ENCODE measurements at regions not wholly inside any gene's neighbourhood (a gene's known extent, or its start where the extent isn't known, plus 50 kb on each side); places are given as distances from the start of the nearest gene placed in this dataset.

- TF ChIP-seq CTCF (IDR thresholded peaks at IDR 0.05; ENCODE audit: insufficient read depth, low read length, severe bottlenecking) = no peak
- FAIRE-seq (no peak), DNase-seq (ENCODE audit: low read depth) (no peak)
- no peaks in the 10 kb centered on the region for H3K36me3 ChIP-seq (ENCODE audit: control insufficient read depth, insufficient read depth, low read length)
- no peaks in the 10 kb centered on the region for H3K27me3 ChIP-seq (ENCODE audit: control insufficient read depth, insufficient read depth, low read length)
- H3K4me3 ChIP-seq (ENCODE audit: low read depth, low read length) = no peak overlapping the region
Measured at GRCh38 chr10:63753808-63754207, 232.6 kb downstream of the REEP3 start.

- no peak for TF ChIP-seq CTCF (IDR thresholded peaks at IDR 0.05; ENCODE audit: insufficient read depth, low read length, severe bottlenecking)
- Histone ChIP-seq H3K36me3 (ENCODE audit: control insufficient read depth, insufficient read depth, low read length) (no peaks in the 10 kb centered on the region), H3K27me3 (ENCODE audit: control insufficient read depth, insufficient read depth, low read length) (no peaks in the 10 kb centered on the region), H3K4me3 (ENCODE audit: low read depth, low read length) (no peak overlapping the region)
- DNase-seq (ENCODE audit: low read depth) (no peak), FAIRE-seq (no peak)
Measured at GRCh38 chr10:63755441-63755840, 234.2 kb downstream of the REEP3 start.

GRCh38 chr10:63757067-63757466 is 235.9 kb downstream of the REEP3 start:
- Histone ChIP-seq H3K36me3 (ENCODE audit: control insufficient read depth, insufficient read depth, low read length) (no peaks in the 10 kb centered on the region), H3K4me3 (ENCODE audit: low read depth, low read length) (no peak overlapping the region), H3K27me3 (ENCODE audit: control insufficient read depth, insufficient read depth, low read length) (no peaks in the 10 kb centered on the region)
- FAIRE-seq (no peak), DNase-seq (ENCODE audit: low read depth) (peak; percentile 21)
- TF ChIP-seq CTCF (IDR thresholded peaks at IDR 0.05; ENCODE audit: insufficient read depth, low read length, severe bottlenecking) = no peak

GRCh38 chr10:63758080-63758479 is 236.9 kb downstream of the REEP3 start:
- Histone ChIP-seq H3K36me3 (ENCODE audit: control insufficient read depth, insufficient read depth, low read length) (no peaks in the 10 kb centered on the region), H3K27me3 (ENCODE audit: control insufficient read depth, insufficient read depth, low read length) (no peaks in the 10 kb centered on the region), H3K4me3 (ENCODE audit: low read depth, low read length) (no peak overlapping the region)
- DNase-seq (ENCODE audit: low read depth) = no peak
- FAIRE-seq = no peak
- TF ChIP-seq CTCF (IDR thresholded peaks at IDR 0.05; ENCODE audit: insufficient read depth, low read length, severe bottlenecking) = no peak

GRCh38 chr10:63759335-63759734 is 238.1 kb downstream of the REEP3 start:
- no peak for TF ChIP-seq CTCF (IDR thresholded peaks at IDR 0.05; ENCODE audit: insufficient read depth, low read length, severe bottlenecking)
- H3K36me3 ChIP-seq (ENCODE audit: control insufficient read depth, insufficient read depth, low read length) = no peaks in the 10 kb centered on the region
- FAIRE-seq = no peak
- no peak for DNase-seq (ENCODE audit: low read depth)
- no peaks in the 10 kb centered on the region for H3K27me3 ChIP-seq (ENCODE audit: control insufficient read depth, insufficient read depth, low read length)
- H3K4me3 ChIP-seq (ENCODE audit: low read depth, low read length) = no peak overlapping the region

- TF ChIP-seq CTCF (IDR thresholded peaks at IDR 0.05; ENCODE audit: insufficient read depth, low read length, severe bottlenecking) = no peak
- FAIRE-seq (no peak), DNase-seq (ENCODE audit: low read depth) (no peak)
- Histone ChIP-seq H3K36me3 (ENCODE audit: control insufficient read depth, insufficient read depth, low read length) (no peaks in the 10 kb centered on the region), H3K27me3 (ENCODE audit: control insufficient read depth, insufficient read depth, low read length) (no peaks in the 10 kb centered on the region), H3K4me3 (ENCODE audit: low read depth, low read length) (no peak overlapping the region)
Measured at GRCh38 chr10:63760034-63760707, 239.0 kb downstream of the REEP3 start.

All from bronchial epithelial cell (primary cell).